ENCODE measurements at regions not wholly inside any gene's neighbourhood (a gene's known extent, or its start where the extent isn't known, plus 50 kb on each side); places are given as distances from the start of the nearest gene placed in this dataset.
A peak's percentile ranks its signal among the peaks of the same experiment; 100 is the strongest.

DNA sequence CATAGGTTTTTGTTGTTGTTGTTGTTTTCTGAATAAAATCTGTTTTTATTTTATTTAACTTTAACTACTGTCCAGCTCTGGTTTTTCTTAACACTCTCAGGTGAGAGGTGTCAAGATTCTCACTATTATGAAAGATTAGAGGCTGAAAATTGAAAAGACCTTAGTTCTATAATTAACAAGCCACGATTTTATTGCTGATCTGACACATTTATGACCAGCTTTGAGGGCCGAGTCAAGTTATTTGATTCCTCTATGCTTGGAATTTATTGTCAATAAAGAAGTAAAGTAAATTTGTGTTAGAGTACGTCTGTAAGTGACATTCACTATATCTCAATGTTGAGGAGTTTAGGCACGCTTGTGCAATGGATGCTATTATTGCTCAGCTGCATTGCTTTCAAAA, 808.8 kb downstream of the GALC start:
- no peak for DNase-seq
- intact Hi-C loops (cut with DNase I), result no loop called here
- Histone ChIP-seq H3K27ac (no peak overlapping the region), H3K27me3 (no peaks in the 10 kb centered on the region), H3K4me1 (no peaks in the 10 kb centered on the region), H3K36me3 (no peaks in the 10 kb centered on the region), H3K9me3 (no peaks in the 10 kb centered on the region), H3K4me3 (no peak overlapping the region)
- ATAC-seq, result no peak
- TF ChIP-seq, protein P1, sequence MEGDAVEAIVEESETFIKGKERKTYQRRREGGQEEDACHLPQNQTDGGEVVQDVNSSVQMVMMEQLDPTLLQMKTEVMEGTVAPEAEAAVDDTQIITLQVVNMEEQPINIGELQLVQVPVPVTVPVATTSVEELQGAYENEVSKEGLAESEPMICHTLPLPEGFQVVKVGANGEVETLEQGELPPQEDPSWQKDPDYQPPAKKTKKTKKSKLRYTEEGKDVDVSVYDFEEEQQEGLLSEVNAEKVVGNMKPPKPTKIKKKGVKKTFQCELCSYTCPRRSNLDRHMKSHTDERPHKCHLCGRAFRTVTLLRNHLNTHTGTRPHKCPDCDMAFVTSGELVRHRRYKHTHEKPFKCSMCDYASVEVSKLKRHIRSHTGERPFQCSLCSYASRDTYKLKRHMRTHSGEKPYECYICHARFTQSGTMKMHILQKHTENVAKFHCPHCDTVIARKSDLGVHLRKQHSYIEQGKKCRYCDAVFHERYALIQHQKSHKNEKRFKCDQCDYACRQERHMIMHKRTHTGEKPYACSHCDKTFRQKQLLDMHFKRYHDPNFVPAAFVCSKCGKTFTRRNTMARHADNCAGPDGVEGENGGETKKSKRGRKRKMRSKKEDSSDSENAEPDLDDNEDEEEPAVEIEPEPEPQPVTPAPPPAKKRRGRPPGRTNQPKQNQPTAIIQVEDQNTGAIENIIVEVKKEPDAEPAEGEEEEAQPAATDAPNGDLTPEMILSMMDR (IDR thresholded peaks at IDR 0.05), result no peak
- 73 to 76% methylated on average over 4 of the region's 4 CpGs for WGBS, 2 donors
- FAIRE-seq, result no peak

DNA sequence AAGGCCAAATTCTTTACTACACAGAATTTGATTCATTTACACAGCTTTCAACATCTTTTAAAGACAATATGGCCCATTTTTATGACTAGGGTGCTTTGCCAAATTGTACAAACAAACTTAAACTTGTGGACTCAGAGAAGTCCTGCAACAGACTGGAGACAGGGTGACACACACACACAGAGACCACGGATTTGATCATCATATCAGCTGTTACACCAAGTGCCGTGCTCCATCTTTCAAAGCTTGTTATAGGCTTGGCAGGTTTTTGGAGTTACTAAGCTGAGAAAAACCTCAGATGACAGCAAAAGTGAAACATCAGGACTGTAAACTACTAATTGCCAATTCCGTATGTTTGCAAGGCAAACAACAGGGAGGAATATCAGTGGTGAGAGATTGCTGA, 811.7 kb downstream of the GALC start:
- DNase-seq (no peak), FAIRE-seq (no peak), ATAC-seq (peak; percentile 43 to 67 (median 61))
- H3K27me3 ChIP-seq, result no peaks in the 10 kb centered on the region
- H3K36me3 ChIP-seq, result no peaks in the 10 kb centered on the region
- intact Hi-C loops (cut with DNase I), result no loop called here
- WGBS, 2 donors, result 35 to 37% methylated on average over 3 of the region's 3 CpGs
- no peaks in the 10 kb centered on the region for H3K4me1 ChIP-seq
- no peak overlapping the region for H3K27ac ChIP-seq
- no peaks in the 10 kb centered on the region for H3K9me3 ChIP-seq
- TF ChIP-seq, protein P1 (IDR thresholded peaks at IDR 0.05), result no peak
- no peak overlapping the region for H3K4me3 ChIP-seq

- Histone ChIP-seq H3K4me1 (peaks cover 2 to 4% (median 4%) of the 10 kb centered on the region in 3 donors), H3K4me3 (no peak overlapping the region), H3K27ac (no peak overlapping the region), H3K36me3 (no peaks in the 10 kb centered on the region), H3K27me3 (no peaks in the 10 kb centered on the region), H3K9me3 (no peaks in the 10 kb centered on the region)
- ATAC-seq, result no peak
- intact Hi-C loops (cut with DNase I), result no loop called here
- no peak for DNase-seq
- no peak for FAIRE-seq
- TF ChIP-seq, protein P1 (IDR thresholded peaks at IDR 0.05), result no peak
- 90 to 94% methylated on average over 6 of the region's 6 CpGs for WGBS, 2 donors
Observed at GRCh38 chr14:87179936-87180335, 813.0 kb downstream of the GALC start.

DNA sequence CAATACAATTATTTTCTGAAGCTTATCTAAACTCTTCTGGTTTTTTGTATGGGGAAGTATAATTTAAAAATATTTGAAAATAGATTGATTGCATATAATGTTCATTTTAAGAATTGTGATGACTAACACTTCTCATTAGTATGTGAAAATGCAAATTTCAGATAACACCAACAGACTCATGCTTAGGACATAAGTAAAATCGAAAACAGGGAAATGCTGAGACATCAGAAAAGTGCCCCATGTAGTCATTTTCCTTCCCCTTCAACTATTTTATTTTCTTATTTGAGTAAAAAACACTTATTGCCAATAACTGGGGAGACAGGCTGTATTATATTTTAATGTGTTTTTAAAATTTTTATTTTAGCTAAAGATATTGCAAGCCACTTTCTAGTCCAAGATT, 814.7 kb downstream of the GALC start:
- intact Hi-C loops (cut with DNase I), result no loop called here
- no peak for DNase-seq
- no peak overlapping the region for H3K4me3 ChIP-seq
- FAIRE-seq, result no peak
- no peak overlapping the region for H3K27ac ChIP-seq
- TF ChIP-seq, protein P1 (IDR thresholded peaks at IDR 0.05), result no peak
- H3K4me1 ChIP-seq, result peaks cover 4 to 6% (median 4%) of the 10 kb centered on the region in 3 donors
- ATAC-seq, result no peak
- H3K36me3 ChIP-seq, result no peaks in the 10 kb centered on the region
- no peaks in the 10 kb centered on the region for H3K9me3 ChIP-seq
- H3K27me3 ChIP-seq, result no peaks in the 10 kb centered on the region
- 85 to 88% methylated on average over 1 of the region's 1 CpG for WGBS, 2 donors

DNA sequence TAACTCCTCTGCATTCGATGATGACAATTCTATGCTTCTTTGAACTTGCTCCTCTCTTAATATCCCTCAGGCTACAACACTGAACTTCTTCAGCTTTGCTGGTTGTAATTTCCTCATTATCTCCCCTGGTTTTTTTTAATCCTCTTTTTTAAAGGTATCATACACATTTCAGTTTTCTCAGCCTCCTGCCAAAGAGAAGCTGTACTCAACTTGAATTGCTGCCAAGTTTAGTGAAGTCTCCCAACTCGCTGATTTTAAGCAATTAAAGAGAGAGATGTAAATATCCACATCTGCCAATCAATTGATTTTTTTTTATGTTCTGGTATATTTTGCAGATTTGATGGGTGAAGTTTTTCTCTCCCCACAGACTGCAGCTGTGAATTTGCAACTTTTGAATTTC, 817.8 kb downstream of the GALC start:
- H3K4me1 ChIP-seq, result peaks cover 4 to 6% (median 4%) of the 10 kb centered on the region in 3 donors
- TF ChIP-seq, protein P1 (IDR thresholded peaks at IDR 0.05), result no peak
- no peak for ATAC-seq
- H3K4me3 ChIP-seq, result no peak overlapping the region
- no peaks in the 10 kb centered on the region for H3K27me3 ChIP-seq
- H3K27ac ChIP-seq, result no peak overlapping the region
- no peaks in the 10 kb centered on the region for H3K36me3 ChIP-seq
- intact Hi-C loops (cut with DNase I), result no loop called here
- FAIRE-seq, result no peak
- DNase-seq, result no peak
- WGBS, 2 donors, result 22 to 24% methylated on average over 2 of the region's 2 CpGs
- no peaks in the 10 kb centered on the region for H3K9me3 ChIP-seq
